GM12865 (cell line): ENCODE measurements at regions not wholly inside any gene's neighbourhood (a gene's known extent, or its start where the extent isn't known, plus 50 kb on each side); places are given as distances from the start of the nearest gene placed in this dataset.
"Not testable (repeated sequence)": the region's sequence is repeated elsewhere in the genome, so short reads cannot be mapped to it uniquely, and the experiment has no call there.

Source experiments
- DNase-seq: peaks from one replicate; pipeline ENCODE4 v3.0.0; 2010; ENCODE audit warnings: low read depth
- H3K4me3 ChIP-seq: 2 replicates; pipeline ENCODE4 v1.5.1; 2011; ENCODE audit warnings: mild to moderate bottlenecking, low read depth, low read length, control low read depth
- CTCF ChIP-seq: IDR thresholded peaks from 2 replicates; pipeline ENCODE4 v1.5.1; 2011; ENCODE audit warnings: low read length, control low read depth, low read depth, inconsistent platforms; ENCODE audit not compliant: insufficient read depth; ENCODE audit errors: missing control alignments

DNA sequence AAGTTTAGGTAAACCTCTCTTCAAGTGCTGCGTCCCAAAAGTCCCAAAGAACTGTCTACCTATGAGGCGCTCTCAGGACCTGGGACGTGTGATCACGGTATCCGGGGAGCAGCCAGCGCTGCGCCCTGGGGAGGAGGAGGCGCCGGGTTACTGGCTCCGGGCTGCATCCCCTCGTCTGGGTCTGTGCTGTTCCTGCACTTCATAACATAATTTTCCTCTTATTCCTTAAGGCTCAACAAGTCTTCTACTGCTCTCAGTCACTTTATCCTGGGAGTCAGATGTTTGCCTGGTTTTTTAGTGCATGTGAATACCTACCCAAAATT, 629.3 kb downstream of the PRIM2 start:
- not testable (repeated sequence) for H3K4me3 ChIP-seq, DNase-seq

GRCh38 chr6:57948481-57948880, 631.1 kb downstream of the PRIM2 start:
- not testable (repeated sequence) for DNase-seq, H3K4me3 ChIP-seq

GRCh38 chr6:57950430-57950829, 633.0 kb downstream of the PRIM2 start:
- not testable (repeated sequence) for DNase-seq, H3K4me3 ChIP-seq

GRCh38 chr6:57966757-57967156, 649.3 kb downstream of the PRIM2 start:
- not testable (repeated sequence) for DNase-seq, H3K4me3 ChIP-seq

- not testable (repeated sequence) for DNase-seq, H3K4me3 ChIP-seq
These were observed 654.5 kb downstream of the PRIM2 start for GRCh38 chr6:57971956-57972355.

DNA sequence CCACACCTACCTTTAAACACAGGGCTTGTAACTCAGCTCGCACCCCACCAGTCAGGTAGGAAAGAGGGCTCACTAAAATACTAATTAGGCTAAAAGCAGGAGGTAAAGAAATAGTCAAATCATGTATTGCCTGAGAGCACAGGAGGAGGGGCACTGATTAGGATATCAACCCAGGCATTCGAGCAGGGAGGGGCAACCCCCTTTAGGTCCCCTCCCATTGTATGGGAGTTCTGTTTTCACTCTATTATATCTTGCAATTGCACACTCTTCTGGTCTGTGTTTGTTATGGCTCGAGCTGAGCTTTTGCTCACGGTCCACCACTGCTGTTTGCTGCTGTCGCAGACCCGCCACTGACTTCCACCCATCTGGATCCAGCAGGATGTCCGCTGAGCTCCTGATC, 657.2 kb downstream of the PRIM2 start:
- H3K4me3 ChIP-seq, result no peak overlapping the region
- TF ChIP-seq CTCF, result no peak
- no peak for DNase-seq

DNA sequence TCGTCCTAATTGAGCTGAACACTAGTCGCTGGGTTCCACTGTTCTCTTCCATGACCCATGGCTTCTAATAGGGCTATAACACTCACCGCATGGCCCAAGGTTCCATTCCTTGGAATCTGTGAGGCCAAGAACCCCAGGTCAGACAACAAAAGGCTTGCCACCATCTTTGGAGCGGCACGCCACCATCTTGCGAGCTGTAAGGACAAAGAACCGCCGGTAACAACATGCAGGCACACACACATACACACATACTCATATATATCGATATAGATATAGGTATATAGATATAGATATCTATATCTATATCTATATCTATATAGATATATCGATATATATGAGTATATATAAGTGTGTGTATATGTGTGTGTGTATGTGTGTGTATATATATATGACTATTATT, 657.7 kb downstream of the PRIM2 start:
- not testable (repeated sequence) for DNase-seq, H3K4me3 ChIP-seq

DNA sequence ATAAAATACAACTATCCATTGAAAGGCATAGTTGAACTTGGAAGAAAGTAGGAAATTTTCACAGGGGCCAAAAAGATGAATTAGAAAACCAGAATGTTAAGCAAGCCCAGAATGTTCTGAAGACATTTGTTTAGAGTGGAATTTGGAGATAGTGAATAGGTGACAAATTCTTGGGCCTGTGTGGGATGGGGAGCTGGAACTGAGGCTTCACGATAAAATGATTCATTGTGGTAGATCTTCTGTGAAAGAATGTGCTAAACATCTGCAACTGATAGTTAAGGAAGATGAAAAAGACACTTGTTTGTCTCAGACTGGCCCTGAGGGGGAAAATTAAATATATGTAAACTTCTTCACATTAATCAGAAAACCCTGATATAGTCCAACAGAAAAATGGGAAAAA, 658.9 kb downstream of the PRIM2 start:
- not testable (repeated sequence) for DNase-seq, H3K4me3 ChIP-seq

GRCh38 chr6:57983603-57984002, 666.2 kb downstream of the PRIM2 start:
- DNase-seq, H3K4me3 ChIP-seq: not testable (repeated sequence)

- H3K4me3 ChIP-seq, DNase-seq: not testable (repeated sequence)
These were observed 667.1 kb downstream of the PRIM2 start for GRCh38 chr6:57984575-57984974.

- not testable (repeated sequence) for H3K4me3 ChIP-seq, DNase-seq
These were observed 668.3 kb downstream of the PRIM2 start for GRCh38 chr6:57985734-57986133.

DNA sequence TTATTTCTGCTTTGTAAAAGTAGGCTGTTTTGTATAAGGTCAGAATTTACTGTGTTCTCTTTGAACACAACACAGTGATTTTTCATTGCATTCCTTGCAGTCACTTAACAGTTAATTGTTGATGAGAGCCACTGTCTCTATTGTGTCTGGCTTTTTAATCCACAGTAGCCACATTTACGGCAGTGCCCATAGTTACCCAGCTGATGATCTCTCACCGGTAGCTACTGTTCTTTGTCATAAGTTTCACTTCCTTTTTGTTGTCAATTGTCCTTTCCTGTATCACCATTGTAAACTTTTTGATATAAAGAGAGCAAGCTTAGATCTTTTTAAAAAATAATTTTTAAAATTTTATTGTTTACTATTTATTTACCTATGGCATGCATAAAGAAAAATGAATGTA, 669.2 kb downstream of the PRIM2 start:
- not testable (repeated sequence) for H3K4me3 ChIP-seq
- peak; percentile 35 for DNase-seq

- not testable (repeated sequence) for DNase-seq, H3K4me3 ChIP-seq
These were observed 672.2 kb downstream of the PRIM2 start for GRCh38 chr6:57989520-57990080.

GRCh38 chr6:57998858-57999619, 681.6 kb downstream of the PRIM2 start:
- DNase-seq, H3K4me3 ChIP-seq: not testable (repeated sequence)

DNA sequence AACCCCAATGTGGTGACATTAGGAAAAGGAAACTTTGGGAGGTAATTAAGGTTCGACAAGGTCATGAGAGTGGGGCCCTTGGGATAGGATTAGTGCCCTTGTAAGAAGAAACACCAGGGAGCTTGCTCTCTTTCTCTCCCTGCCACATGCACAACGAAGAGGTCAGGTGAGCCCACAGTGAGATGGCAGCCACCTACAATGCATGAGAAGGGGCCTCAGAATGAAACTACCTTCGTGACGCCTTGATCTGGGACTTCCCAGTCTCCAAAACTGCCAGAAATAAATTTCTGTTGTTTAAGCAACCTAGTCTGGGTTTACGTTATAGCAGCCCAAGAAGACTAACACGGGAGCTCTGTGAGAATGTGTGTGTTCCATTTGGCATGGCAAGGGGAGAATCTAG, 682.8 kb downstream of the PRIM2 start:
- peak; percentile 19 for DNase-seq

GRCh38 chr6:58003417-58004167, 686.2 kb downstream of the PRIM2 start:
- H3K4me3 ChIP-seq, result not testable (repeated sequence)
- DNase-seq, result peak; percentile 1

More for the DNA sequence above, 682.8 kb downstream of the PRIM2 start:
- not testable (repeated sequence) for H3K4me3 ChIP-seq

DNA sequence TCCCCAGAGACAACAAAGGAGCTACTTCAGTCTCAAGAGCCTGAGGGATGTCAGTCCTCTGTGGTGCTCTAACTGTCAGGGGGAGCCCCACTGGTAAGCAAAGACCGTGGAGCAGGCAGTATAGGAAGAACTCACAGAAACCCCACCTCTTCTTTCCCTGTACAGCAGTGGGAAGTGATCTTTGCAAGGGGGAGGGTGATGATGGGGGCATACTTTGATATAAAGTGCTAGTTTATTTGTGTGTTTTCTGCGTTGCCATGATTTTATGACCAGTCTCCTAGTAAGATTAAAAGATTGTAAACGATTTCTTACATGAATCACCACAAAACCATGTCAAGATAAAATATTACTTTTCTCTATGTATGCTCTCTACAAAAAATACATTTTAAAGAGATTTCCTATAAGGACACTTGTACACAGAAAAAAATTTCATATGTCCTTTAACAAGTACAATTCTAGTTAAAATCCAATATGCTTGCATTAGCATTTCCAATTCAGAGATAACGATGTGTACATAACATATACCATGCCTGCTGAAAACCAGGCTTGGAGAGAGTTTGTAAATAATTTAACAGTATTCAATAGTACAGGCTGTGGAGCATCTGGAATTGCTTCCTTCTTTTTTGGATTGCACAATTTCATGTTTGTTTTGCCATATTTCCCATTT, 690.0 kb downstream of the PRIM2 start:
- H3K4me3 ChIP-seq, DNase-seq: not testable (repeated sequence)

- not testable (repeated sequence) for H3K4me3 ChIP-seq, DNase-seq
These were observed 690.5 kb downstream of the PRIM2 start for GRCh38 chr6:58008001-58008335.
